ENCODE measurements at regions not wholly inside any gene's neighbourhood (a gene's known extent, or its start where the extent isn't known, plus 50 kb on each side); places are given as distances from the start of the nearest gene placed in this dataset.
"Not testable (repeated sequence)": the region's sequence is repeated elsewhere in the genome, so short reads cannot be mapped to it uniquely, and the experiment has no call there.

DNA sequence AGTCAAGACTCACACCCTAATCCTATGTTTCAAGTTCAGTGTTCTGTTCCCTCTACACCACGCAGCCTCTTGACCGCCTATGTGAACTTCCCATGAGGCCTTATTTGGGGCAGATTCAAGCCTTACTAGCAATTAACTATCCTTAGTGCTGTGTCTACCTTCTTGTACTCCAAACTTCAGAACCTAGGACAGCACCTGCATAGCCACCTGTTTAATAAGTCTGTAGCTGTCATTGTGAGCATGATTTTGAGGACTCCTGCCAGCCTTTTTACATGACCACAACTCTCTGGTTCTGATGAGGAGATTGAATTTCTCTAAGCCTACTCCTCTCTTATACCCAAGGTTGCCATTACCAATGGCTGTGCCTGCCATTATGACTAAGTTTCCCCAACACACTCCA, 50.8 kb upstream of the PCSK1 start:
- no peak for DNase-seq (ENCODE audit: low read depth in 2 of 2)

GRCh38 chr5:96487859-96488258, 54.8 kb upstream of the PCSK1 start:
- DNase-seq (ENCODE audit: low read depth in 2 of 2): no peak

GRCh38 chr5:96489532-96489931, 56.5 kb upstream of the PCSK1 start:
- DNase-seq (ENCODE audit: low read depth in 2 of 2): no peak

- no peak for DNase-seq (ENCODE audit: low read depth in 2 of 2)
Measured at GRCh38 chr5:96492459-96493047, 59.5 kb upstream of the PCSK1 start.

DNA sequence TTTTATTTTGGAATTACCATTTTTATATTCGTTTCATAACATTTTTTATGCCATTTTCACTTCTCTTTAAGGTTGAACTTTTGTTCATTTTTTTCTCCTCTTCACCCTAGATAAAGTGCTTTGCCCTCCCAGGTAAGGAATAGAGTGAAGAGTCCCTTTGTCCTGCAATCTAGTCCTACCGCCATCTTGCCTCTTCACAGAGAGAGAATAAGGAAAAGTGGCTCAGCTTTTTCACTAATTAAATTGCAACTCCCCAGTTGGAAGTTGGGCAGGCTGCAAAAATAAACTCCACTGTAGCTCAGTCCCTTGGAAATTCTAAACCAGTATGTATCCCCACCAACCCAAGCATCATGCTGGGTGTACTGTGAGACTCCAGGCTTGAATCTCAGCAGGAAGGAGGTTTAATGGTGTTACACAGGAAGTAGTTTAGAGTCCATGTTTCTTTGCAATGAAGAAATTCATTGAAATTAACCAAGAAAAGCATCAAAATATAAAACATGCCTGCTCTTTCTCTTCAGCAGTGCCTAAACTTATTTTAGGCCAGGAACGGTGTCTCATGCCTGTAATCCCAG, 60.3 kb upstream of the PCSK1 start:
- no peak for DNase-seq (ENCODE audit: low read depth in 2 of 2)

DNA sequence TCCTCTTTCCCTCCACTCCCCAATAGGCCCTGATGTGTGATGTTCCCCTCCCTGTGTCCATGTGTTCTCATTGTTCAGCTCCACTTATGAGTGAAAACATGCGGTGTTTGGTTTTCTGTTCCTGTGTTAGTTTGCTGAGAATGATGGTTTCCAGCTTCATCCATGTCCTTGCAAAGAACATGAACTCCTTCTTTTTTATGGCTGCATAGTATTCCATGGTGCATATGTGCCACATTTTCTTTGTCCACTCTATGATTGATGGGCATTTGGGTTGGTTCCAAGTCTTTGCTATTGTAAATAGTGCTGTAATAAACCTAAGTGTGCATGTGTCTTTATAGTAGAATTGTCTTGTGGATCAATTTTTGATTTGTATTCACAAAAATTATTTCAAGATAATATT, 62.4 kb upstream of the PCSK1 start:
- not testable (repeated sequence) for DNase-seq (ENCODE audit: low read depth in 2 of 2)

DNA sequence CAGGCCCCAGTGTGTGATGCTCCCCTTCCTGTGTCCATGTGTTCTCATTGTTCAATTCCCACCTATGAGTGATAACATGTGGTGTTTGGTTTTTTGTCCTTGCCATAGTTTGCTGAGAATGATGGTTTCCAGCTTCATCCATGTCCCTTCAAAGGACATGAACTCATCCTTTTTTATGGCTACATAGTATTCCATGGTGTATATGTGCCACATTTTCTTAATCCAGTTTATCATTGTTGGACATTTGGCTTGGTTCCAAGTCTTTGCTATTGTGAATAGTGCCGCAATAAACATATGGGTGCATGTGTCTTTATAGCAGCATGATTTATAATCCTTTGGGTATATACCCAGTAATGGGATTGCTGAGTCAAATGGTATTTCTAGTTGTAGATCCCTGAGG, 64.0 kb upstream of the PCSK1 start:
- not testable (repeated sequence) for DNase-seq (ENCODE audit: low read depth in 2 of 2)

GRCh38 chr5:96499753-96500345, 66.8 kb upstream of the PCSK1 start:
- no peak for DNase-seq (ENCODE audit: low read depth in 2 of 2)

DNA sequence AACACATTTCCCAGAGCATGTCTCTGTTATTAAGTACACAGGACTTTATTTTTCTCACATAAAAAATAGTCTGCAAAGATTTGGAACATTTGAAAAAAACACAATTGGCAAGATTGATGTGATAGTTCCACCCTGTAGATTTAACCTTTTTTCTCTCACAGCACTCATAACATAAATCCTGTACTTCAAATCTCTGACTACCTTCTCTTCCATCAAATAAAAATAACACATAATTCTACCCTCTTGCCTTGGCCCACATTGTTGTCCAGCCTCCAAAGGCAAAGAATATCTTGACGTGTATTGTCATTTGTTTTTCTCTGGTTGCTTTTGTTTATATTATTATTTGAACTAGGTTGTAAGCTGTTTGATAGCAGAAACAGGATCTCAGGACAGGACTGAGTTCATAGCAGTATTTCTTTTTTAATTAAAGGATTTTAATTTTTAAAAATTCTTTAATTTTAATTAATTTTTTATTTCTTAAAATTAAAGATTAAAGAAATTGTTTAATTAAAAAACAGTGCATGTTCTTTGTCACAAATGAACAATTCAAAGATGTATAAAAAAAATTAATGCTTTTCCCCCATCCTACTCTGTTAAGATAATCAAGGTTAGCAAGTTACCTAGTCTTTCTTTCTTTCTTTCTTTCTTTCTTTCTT, 69.1 kb upstream of the PCSK1 start:
- DNase-seq (ENCODE audit: low read depth in 2 of 2): no peak

DNA sequence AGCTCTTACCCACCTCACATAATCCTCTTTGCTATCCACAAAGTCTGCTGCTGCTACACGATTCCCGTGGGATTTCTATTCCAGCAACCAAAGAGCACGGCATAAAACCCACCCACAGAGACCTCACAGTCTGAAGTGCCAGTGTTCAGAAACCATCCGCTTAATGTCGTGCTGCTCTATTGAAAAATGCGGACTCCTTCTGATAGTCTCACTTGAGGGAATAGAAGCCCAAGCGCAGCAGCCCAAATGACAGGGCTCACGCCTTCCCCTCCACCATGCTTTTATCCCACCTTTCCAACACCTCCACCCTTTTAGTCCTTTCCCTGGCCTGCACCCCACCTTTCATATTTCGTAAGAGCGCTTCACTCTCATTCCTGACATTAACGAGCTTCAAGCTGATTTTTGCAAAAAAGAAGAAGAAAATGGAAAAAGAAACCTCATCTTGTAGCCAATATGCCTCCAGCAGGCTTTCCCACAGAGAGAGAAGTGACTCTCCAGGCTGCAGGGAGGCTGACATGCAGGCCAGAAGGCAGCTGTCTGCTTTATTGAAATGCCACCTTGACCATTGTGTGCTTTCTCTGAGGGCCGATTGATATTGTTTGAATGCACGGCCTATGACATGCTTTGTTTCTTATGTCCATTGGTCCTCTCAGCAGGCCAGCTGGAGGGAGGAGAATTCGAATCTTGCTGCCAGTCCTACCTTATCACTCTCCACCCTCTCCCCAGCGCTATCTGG, 70.6 kb upstream of the PCSK1 start:
- no peak for DNase-seq (ENCODE audit: low read depth in 2 of 2)

GRCh38 chr5:96506376-96506775, 73.3 kb upstream of the PCSK1 start:
- no peak for DNase-seq (ENCODE audit: low read depth in 2 of 2)

DNA sequence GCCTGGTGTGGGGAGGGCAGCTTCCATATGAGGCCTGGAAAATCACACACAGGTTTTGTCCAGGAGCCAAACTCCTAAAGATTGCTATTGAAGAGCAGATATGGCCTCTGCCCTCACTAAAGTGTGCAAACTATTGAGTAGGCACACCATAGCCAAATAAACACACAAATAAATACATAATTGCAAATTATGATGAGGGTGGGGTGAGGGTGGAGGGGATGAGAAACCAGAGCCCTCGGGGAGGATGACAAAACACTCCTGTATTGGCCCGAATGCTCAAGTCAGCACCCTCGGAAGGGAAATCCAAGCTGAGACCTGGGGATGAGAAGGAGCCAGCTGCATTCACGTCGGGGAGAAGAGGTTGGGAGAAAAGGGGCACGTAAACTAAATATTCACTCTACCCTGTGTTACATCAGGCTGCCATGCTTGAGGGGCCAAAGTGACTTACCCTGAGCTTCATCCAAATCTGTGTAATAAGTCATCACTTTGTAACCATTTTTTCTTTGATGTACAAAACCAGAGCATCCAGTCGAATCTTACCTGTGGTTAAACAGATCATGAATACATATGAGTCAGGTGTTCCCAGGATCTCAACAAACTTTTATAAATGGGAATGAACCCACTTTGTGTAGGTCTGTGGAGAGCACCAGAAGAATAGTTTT, 73.9 kb upstream of the PCSK1 start:
- DNase-seq (ENCODE audit: low read depth in 2 of 2): no peak

GRCh38 chr5:96509316-96509715, 76.3 kb upstream of the PCSK1 start:
- DNase-seq (ENCODE audit: low read depth in 2 of 2): no peak

DNA sequence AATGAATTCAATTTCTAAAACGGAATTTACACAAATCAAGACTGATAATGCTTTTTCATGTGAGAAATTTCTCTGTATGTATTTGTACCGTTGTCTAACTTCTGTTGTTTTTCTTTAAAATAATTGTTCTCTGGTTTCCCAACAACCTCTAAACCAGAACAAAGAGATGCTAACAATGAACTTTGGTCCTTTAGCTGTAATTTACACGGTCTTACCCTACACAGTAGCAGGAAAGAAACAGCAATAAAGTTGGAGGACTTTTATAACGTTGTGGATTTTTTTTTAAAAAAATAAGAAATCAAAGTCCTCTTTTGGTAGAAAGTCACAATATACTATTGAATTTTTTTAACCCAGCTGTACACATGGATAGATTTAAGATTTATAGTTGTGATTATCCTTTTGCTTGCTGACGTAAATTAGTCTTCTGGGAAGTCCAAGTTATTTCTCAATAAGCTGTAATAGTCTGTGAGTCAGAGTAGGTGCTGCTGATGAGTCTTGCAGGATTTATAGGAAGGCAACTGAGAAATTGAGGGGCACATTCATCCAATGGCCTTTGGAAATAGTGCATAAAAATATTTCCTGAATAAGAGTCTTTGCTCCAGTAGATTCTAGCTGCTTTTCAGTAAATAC, 76.8 kb upstream of the PCSK1 start:
- DNase-seq (ENCODE audit: low read depth in 2 of 2): no peak

GRCh38 chr5:96516631-96517071, 83.6 kb upstream of the PCSK1 start:
- DNase-seq (ENCODE audit: low read depth in 2 of 2): no peak

GRCh38 chr5:96517295-96517694, 84.2 kb upstream of the PCSK1 start:
- DNase-seq (ENCODE audit: low read depth in 2 of 2): no peak

DNA sequence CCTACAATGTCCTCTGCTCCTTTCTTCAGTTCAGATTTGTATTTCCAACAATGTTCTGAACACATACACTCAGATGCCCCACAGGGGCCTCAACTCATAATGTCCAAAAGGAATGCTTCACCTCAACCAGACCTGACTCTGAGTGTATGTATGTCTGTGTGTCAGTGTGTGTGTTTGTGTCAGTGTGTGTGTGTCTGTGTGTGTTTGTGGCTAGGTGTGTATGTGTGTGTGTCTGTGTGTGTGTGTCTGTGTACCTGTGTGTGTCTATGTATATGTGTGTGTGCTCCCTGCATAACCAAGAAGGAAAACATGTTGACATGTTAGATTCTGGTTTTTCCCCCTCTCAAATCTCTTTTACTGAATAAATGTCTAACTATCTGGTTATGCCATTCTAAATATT, 87.3 kb upstream of the PCSK1 start:
- no peak for DNase-seq (ENCODE audit: low read depth in 2 of 2)

DNA sequence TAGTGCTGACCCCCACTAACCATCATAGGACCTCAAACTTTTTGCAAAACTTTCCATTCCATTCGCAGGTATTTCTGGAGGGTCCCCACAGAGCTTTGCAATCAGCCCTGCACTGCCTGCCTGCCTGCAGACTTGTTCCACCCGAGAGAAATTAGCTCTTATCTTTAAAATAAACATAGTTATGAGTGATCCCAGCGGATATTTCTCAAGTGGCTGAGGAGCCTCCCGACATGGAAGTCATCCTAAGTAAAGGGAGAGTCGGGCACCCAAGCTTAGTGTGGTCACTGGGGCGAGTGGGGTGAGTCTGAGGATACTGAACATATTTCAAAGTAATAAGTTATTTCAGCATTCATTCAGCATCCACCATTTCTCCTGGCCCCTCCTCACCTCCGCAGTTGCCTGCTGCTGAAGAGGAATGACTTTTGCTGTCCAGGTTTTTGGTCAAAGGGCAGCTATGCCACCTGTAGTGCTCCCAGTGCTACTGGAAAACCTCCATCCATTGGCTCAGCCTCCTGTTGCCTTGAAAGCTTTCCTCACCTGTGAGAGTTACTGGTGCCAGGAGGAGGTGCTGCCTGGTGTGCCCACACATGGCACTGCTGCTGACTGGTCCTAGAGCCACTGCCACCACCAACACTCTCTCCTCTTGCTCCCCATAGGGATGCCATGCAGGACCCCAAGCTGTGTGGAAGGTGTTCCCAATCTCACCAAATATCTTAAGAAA, 89.7 kb upstream of the PCSK1 start:
- no peak for DNase-seq (ENCODE audit: low read depth in 2 of 2)

- DNase-seq (ENCODE audit: low read depth in 2 of 2): no peak
Measured at GRCh38 chr5:96527768-96528661, 95.0 kb upstream of the PCSK1 start.

Measured in stimulated activated CD8-positive, alpha-beta memory T cell treated with anti-CD3 and anti-CD28 coated beads, Interleukin-7, amount 100 ng/mL, for 4 hours (primary cell).